K562 (cell line): ENCODE measurements at regions not wholly inside any gene's neighbourhood (a gene's known extent, or its start where the extent isn't known, plus 50 kb on each side); places are given as distances from the start of the nearest gene placed in this dataset.
A peak's percentile ranks its signal among the peaks of the same experiment; 100 is the strongest.

Source experiments
- ATAC-seq: fragments of 200-7000 bp; cut with Tn5 transposase; 3 replicates; pipeline ENCODE4 v1.9.1; 2020; ENCODE audit warnings: moderate library complexity
- BruUV-seq: library from RNA; stranded (reverse); fragments of 400-500 nt; replicated peaks from 2 replicates; lab custom pipeline; 2021; lab: Mats Ljungman, UMichigan
- CTCF ChIA-PET: fragments of 300-600 bp; formaldehyde crosslinking; extraction: SDS; loops from one replicate; lab custom pipeline; 2021; ENCODE audit warnings: low intra/inter-chr PET ratio; lab: Yijun Ruan, JAX
- POLR2A ChIA-PET: fragments of 300-600, 350-650 bp; sonication (Branson Sonifier 250); formaldehyde crosslinking; extraction: SDS; loops from one replicate; lab custom pipeline; 2021; ENCODE audit warnings: antibody characterized with exemption, inconsistent platforms; lab: Yijun Ruan, JAX
- DNase-seq, 4 experiments: peaks; one replicate each; pipeline versions ENCODE4 v3.0.0 to v3.0.0-alpha.2; 2011 to 2018; ENCODE audit warnings: low spot score in 3 of 4, mixed read lengths in 3 of 4; ENCODE audit errors: extremely low read depth in 1 of 4
- FAIRE-seq: peaks from 2 replicates; lab custom pipeline; 2011; peaks lifted over from hg19 to GRCh38; lab: Jason Lieb, UNC
- H2AFZ ChIP-seq: 2 replicates; pipeline ENCODE4 v1.6.0; 2011; ENCODE audit warnings: low read depth, low read length, control low read depth, inconsistent platforms
- H3K27ac ChIP-seq: fragments of 200-600 bp; 3 replicates; pipeline ENCODE4 v1.8.0; 2011; ENCODE audit warnings: low read depth, mild to moderate bottlenecking, control low read depth, inconsistent platforms, low read length, moderate library complexity, mixed read lengths; ENCODE audit errors: extremely low read depth
- H3K27me3 ChIP-seq, 2 experiments: fragments of 300-600 bp in 1 of 2; 2 replicates in 1 of 2; 3 replicates in 1 of 2; pipeline versions ENCODE4 v1.6.0 to v1.8.0; 2011; ENCODE audit warnings: inconsistent platforms in 2 of 2, low read length in 2 of 2, mild to moderate bottlenecking in 1 of 2, mixed read lengths in 1 of 2, moderate library complexity in 1 of 2; ENCODE audit not compliant: control insufficient read depth in 2 of 2, insufficient read depth in 2 of 2
- H3K36me3 ChIP-seq: fragments of 300-600 bp; 3 replicates; pipeline ENCODE4 v1.8.0; 2011; ENCODE audit warnings: mild to moderate bottlenecking, low read length, inconsistent platforms; ENCODE audit not compliant: control insufficient read depth, insufficient read depth
- H3K4me1 ChIP-seq, 2 experiments: fragments of 200-600 bp in 1 of 2; replicated peaks in 1 of 2; 2 replicates in 1 of 2; 3 replicates in 1 of 2; pipeline versions ENCODE4 v1.5.1 to v1.8.0; 2011; ENCODE audit warnings: inconsistent platforms in 2 of 2, low read length in 2 of 2, mild to moderate bottlenecking in 1 of 2, mixed read lengths in 1 of 2, moderate library complexity in 1 of 2; ENCODE audit not compliant: control insufficient read depth in 2 of 2, insufficient read depth in 2 of 2
- H3K4me2 ChIP-seq: 2 replicates; pipeline ENCODE4 v1.6.1; 2011; ENCODE audit warnings: low read length, control low read depth, inconsistent platforms, mixed read lengths; ENCODE audit not compliant: insufficient read depth
- H3K4me3 ChIP-seq: fragments of 200-600 bp; sonication (generic), shearing (Covaris generic); 2 replicates; pipeline ENCODE4 v1.5.1; 2016; ENCODE audit warnings: control low read depth, inconsistent platforms
- H3K79me2 ChIP-seq: fragments of 200-600 bp; 3 replicates; pipeline ENCODE4 v1.8.0; 2011; ENCODE audit warnings: low read length, inconsistent platforms; ENCODE audit not compliant: control insufficient read depth, insufficient read depth
- H3K9ac ChIP-seq, 2 experiments: 2 replicates each; pipeline versions ENCODE4 v1.6.0 to v1.6.1; 2011; ENCODE audit warnings: low read depth in 2 of 2, low read length in 2 of 2, control low read depth in 1 of 2, inconsistent platforms in 1 of 2, mild to moderate bottlenecking in 1 of 2, mixed read lengths in 1 of 2; ENCODE audit not compliant: insufficient read depth in 1 of 2
- H3K9me1 ChIP-seq: one replicate; pipeline ENCODE4 v1.6.0; 2011; ENCODE audit warnings: inconsistent platforms, mild to moderate bottlenecking, low read length, moderate library complexity; ENCODE audit not compliant: control insufficient read depth, insufficient read depth
- H3K9me3 ChIP-seq: replicated peaks from 2 replicates; pipeline ENCODE4 v1.5.1; 2011; ENCODE audit warnings: low read depth, low read length, inconsistent platforms; ENCODE audit not compliant: control insufficient read depth, insufficient read depth
- H4K20me1 ChIP-seq: replicated peaks from 2 replicates; pipeline ENCODE4 v1.6.1; 2011; ENCODE audit warnings: low read length, inconsistent platforms, mixed read lengths; ENCODE audit not compliant: control insufficient read depth, insufficient read depth
- CEBPB ChIP-seq: fragments of 450-650 bp; IDR thresholded peaks from 2 replicates; pipeline ENCODE4 v1.6.1; 2016; ENCODE audit warnings: missing genetic modification characterization, missing compliant biosample characterization
- CHD2 ChIP-seq: IDR thresholded peaks from 2 replicates; pipeline ENCODE4 v1.6.1; 2011; ENCODE audit warnings: low read depth, low read length
- MXD1 ChIP-seq: fragments of 250-450 bp; sonication (Bioruptor Pico); IDR thresholded peaks from 2 replicates; pipeline ENCODE4 v1.8.0; 2021; ENCODE audit warnings: borderline replicate concordance, mild to moderate bottlenecking, moderate library complexity; ENCODE audit not compliant: poor library complexity, severe bottlenecking
- SP2 ChIP-seq: IDR thresholded peaks from 2 replicates; pipeline ENCODE4 v1.6.1; 2011; ENCODE audit warnings: mild to moderate bottlenecking, low read depth, low read length, moderate library complexity; ENCODE audit not compliant: poor library complexity, severe bottlenecking; ENCODE audit errors: extremely low read depth
- ZNF134 ChIP-seq: fragments of 250-450 bp; sonication (Bioruptor Pico); conservative IDR thresholded peaks from 2 replicates; pipeline ENCODE4 v1.4.0; 2020
- WGBS: fragments of 100-300 bp; shearing (Covaris generic); methylation state at CpG from one replicate; pipeline ENCODE4 v1.1.6; 2016; ENCODE audit warnings: low coverage, mixed read lengths; ENCODE audit not compliant: insufficient coverage; ENCODE audit errors: missing lambda C conversion rate; 5-methylcytosine and 5-hydroxymethylcytosine counted together
- in situ Hi-C: fragments of 300-500 bp; cut with MboI; formaldehyde crosslinking; loops from 4 replicates; pipeline ENCODE4 v1.15.0; 2018; ENCODE audit warnings: inconsistent platforms, mixed read lengths
- intact Hi-C: fragments of 100-400 bp; cut with micrococcal nuclease; formaldehyde crosslinking; loops from 2 replicates; pipeline ENCODE4 v1.14.2; 2022

- 38% methylated on average over 7 of the region's 7 CpGs for WGBS
- FAIRE-seq (no peak), ATAC-seq (no peak)
- POLR2A ChIA-PET: interaction anchor here (1.0 to 1.2 kb wide), 2 partner anchors 22 kb away, joined by 3 to 5 read pairs; no protein-coding TSS in a partner anchor
- in situ Hi-C loops: no loop called here
- H3K4me3 ChIP-seq: no peak overlapping the region
- TF ChIP-seq SP2: no peak
- no peak for TF ChIP-seq CHD2
- peak; percentile 44 for TF ChIP-seq ZNF134 (CRISPR knock-in tag)
- TF ChIP-seq CEBPB (tag): peak; percentile 55
- TF ChIP-seq MXD1 (CRISPR knock-in tag): no peak
- TF ChIP-seq, all 486 proteins: peak for 2
- Histone ChIP-seq H3K27ac (no peak overlapping the region), H2AFZ (peak overlapping the region; percentile 3), H3K9me1 (no peaks in the 10 kb centered on the region), H3K4me1 (peaks cover 0 to 15% of the 10 kb centered on the region in 2 experiments; a peak in 2 of 5 replicates), H3K79me2 (no peaks in the 10 kb centered on the region), H3K27me3 (no peaks in the 10 kb centered on the region), H3K9ac (no peak overlapping the region), H4K20me1 (no peaks in the 10 kb centered on the region), H3K9me3 (no peaks in the 10 kb centered on the region), H3K36me3 (no peaks in the 10 kb centered on the region), H3K4me2 (no peak overlapping the region)
- intact Hi-C loops: no loop called here
- peak in 2 of 4 experiments; percentile 15 to 25 for DNase-seq
- no TSS peak for BruUV-seq
- CTCF ChIA-PET: no interaction called here
These were observed 157.3 kb downstream of the BTG1 start for GRCh38 chr12:91988086-91988923.
